Prostate gland (tissue), 2 donors: ENCODE measurements at regions not wholly inside any gene's neighbourhood (a gene's known extent, or its start where the extent isn't known, plus 50 kb on each side); places are given as distances from the start of the nearest gene placed in this dataset.

Experiments
- DNase-seq: peaks from one replicate; pipeline ENCODE4 v3.0.0-alpha.2; 2019; ENCODE audit warnings: low spot score
- H3K27ac ChIP-seq, 2 donors: fragments of 200-600 bp; sonication (generic); 2 replicates each; pipeline ENCODE4 v1.5.1; 2017 to 2019
- H3K27me3 ChIP-seq: fragments of 200-600 bp; sonication (generic); replicated peaks from 2 replicates; pipeline ENCODE4 v1.5.1; 2019; ENCODE audit not compliant: insufficient read depth
- H3K36me3 ChIP-seq, 2 donors: fragments of 200-600 bp; sonication (generic); 1 replicate in 1 of 2; 2 replicates in 1 of 2; pipeline versions ENCODE4 v1.5.1 to v1.8.1; 2017 to 2019
- H3K4me1 ChIP-seq: fragments of 200-600 bp; sonication (generic); replicated peaks from 2 replicates; pipeline ENCODE4 v1.5.1; 2019
- H3K4me3 ChIP-seq, 2 donors: fragments of 200-600 bp; sonication (generic); 2 replicates each; pipeline ENCODE4 v1.5.1; 2017 to 2019
- H3K9me3 ChIP-seq: fragments of 200-600 bp; sonication (generic); 2 replicates; pipeline ENCODE4 v1.5.1; 2017
- CTCF ChIP-seq, 4 experiments: fragments of 200-600 bp in 2 of 4; fragments of 450-650 bp in 2 of 4; sonication (generic) in 2 of 4; IDR thresholded peaks; 1 replicate in 3 of 4; 2 replicates in 1 of 4; pipeline ENCODE4 v1.5.1; 2016 to 2019; ENCODE audit warnings: antibody characterized with exemption in 4 of 4, mild to moderate bottlenecking in 2 of 4, moderate library complexity in 2 of 4
- POLR2A ChIP-seq: fragments of 450-650 bp; IDR thresholded peaks from one replicate; pipeline ENCODE4 v1.6.1; 2016; ENCODE audit warnings: antibody characterized with exemption, mild to moderate bottlenecking
- POLR2AphosphoS5 ChIP-seq: sonication (generic); formaldehyde crosslinking; IDR thresholded peaks from one replicate; pipeline ENCODE4 v1.6.1; 2017; ENCODE audit warnings: antibody characterized with exemption
- WGBS: methylation state at CpG from one replicate; pipeline ENCODE4 v1.1.5; 2018; 5-methylcytosine and 5-hydroxymethylcytosine counted together
- intact Hi-C: fragments of 100-400 bp; cut with DNase I; formaldehyde crosslinking; loops from one replicate; pipeline ENCODE4 v1.14.2; 2022

DNA sequence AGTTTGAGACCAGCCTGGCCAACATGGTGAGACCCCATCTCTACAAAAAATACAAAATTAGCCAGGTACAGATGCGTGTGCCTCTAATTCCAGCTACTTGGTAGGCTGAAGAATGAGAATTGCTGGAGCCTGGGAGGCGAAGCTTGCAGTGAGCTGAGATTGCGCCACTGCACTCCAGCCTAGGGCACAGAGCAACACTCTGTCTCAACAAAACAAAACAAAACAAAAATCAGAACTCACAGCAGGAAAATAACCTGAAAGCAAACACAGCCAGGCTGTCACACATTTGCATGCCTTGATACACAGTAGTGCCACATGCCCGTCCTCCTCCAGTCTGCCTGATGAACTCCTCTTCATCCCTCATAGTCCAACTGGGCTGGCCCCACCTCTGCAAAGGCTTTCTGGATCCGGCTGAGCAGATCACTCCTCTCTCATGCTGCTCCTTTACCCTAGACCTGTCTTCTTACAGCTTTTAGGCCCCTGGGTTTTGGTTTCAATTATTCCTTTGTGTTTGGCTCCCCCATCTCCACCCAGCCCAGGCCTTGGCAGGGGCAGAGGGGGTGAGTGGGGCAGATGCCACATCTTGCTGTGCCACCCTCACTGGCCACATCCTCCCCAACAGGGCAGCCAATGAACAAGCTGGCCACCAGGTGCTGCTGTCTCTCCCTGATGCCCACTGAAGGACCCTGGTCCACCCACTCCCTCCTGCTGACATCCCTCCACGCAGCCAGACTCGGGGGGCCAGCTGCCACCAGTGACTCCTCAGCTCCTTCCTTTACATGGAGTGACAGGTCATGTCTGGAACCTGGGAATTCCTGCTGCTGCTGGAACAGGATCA, 62.0 kb upstream of the GGTA1 start:
- TF ChIP-seq POLR2AphosphoS5 (no peak), POLR2A (no peak), CTCF (IDR thresholded peaks at IDR 0.05) (no peak)
- no peaks in the 10 kb centered on the region for H3K9me3 ChIP-seq
- no peaks in the 10 kb centered on the region for H3K27me3 ChIP-seq
- 75% methylated on average over 7 of the region's 7 CpGs for WGBS
- H3K36me3 ChIP-seq = no peaks in the 10 kb centered on the region
- H3K27ac ChIP-seq = no peak overlapping the region
- intact Hi-C loops = no loop called here
- no peaks in the 10 kb centered on the region for H3K4me1 ChIP-seq
- no peak overlapping the region for H3K4me3 ChIP-seq
- no peak for DNase-seq

DNA sequence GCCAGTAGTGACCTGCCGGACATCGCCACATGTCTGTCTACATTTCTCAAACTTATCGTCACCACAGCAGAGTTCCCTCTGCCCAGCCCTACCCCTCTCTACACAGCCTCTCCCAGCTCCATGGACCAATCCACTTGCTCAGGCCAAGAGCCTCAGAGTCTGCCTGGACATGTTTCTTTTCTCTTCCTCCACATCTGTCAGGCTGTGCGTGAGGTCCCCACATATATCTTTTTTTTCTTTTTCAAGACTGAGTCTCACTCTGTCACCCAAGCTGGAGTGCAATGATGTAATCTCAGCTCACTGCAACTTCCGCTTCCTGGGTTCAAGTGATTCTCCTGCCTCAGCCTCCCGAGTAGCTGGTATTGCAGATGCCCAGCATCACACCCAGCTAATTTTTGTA, 62.7 kb upstream of the GGTA1 start:
- no peak overlapping the region for H3K27ac ChIP-seq
- no peak overlapping the region for H3K4me3 ChIP-seq
- intact Hi-C loops = no loop called here
- no peaks in the 10 kb centered on the region for H3K9me3 ChIP-seq
- no peaks in the 10 kb centered on the region for H3K36me3 ChIP-seq
- H3K4me1 ChIP-seq = no peaks in the 10 kb centered on the region
- DNase-seq = no peak
- no peaks in the 10 kb centered on the region for H3K27me3 ChIP-seq
- 67% methylated on average over 6 of the region's 6 CpGs for WGBS
- TF ChIP-seq CTCF (IDR thresholded peaks at IDR 0.05) (no peak), POLR2AphosphoS5 (no peak), POLR2A (no peak)

DNA sequence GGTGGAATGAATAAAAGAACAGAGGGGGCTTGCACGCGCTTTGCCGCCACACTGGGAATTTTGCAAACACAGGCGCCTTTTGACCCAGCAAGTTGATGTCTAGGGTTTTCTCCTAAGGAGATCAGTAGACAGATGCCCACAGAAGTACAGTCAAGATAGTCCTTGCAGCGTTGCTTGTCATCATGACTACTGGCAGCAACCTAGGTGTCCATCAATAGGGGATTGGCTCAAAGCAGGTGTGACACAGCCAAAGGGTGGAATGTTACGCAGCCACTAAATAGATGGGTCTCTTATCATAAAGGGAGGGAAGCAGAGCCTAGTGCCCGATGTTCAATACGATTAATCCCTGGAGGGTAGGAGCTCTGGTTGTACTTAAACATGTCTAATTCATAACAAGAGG, 63.8 kb upstream of the GGTA1 start:
- H3K4me3 ChIP-seq = no peak overlapping the region
- no peaks in the 10 kb centered on the region for H3K36me3 ChIP-seq
- no peak for DNase-seq
- 98% methylated on average over 8 of the region's 8 CpGs for WGBS
- H3K9me3 ChIP-seq = no peaks in the 10 kb centered on the region
- TF ChIP-seq CTCF (IDR thresholded peaks at IDR 0.05) (no peak), POLR2AphosphoS5 (no peak), POLR2A (no peak)
- no peaks in the 10 kb centered on the region for H3K4me1 ChIP-seq
- no peak overlapping the region for H3K27ac ChIP-seq
- intact Hi-C loops = no loop called here
- H3K27me3 ChIP-seq = no peaks in the 10 kb centered on the region

GRCh38 chr9:121563881-121564460, 64.3 kb upstream of the GGTA1 start:
- intact Hi-C loops = no loop called here
- no peaks in the 10 kb centered on the region for H3K36me3 ChIP-seq
- H3K9me3 ChIP-seq = no peaks in the 10 kb centered on the region
- DNase-seq = no peak
- no peak overlapping the region for H3K27ac ChIP-seq
- WGBS = 92% methylated on average over 7 of the region's 7 CpGs
- no peaks in the 10 kb centered on the region for H3K4me1 ChIP-seq
- TF ChIP-seq CTCF (IDR thresholded peaks at IDR 0.05) (no peak), POLR2AphosphoS5 (no peak), POLR2A (no peak)
- no peaks in the 10 kb centered on the region for H3K27me3 ChIP-seq
- H3K4me3 ChIP-seq = no peak overlapping the region
